Endodermal cell (in vitro differentiated cells): ENCODE measurements at regions not wholly inside any gene's neighbourhood (a gene's known extent, or its start where the extent isn't known, plus 50 kb on each side); places are given as distances from the start of the nearest gene placed in this dataset.
"Not testable (repeated sequence)": the region's sequence is repeated elsewhere in the genome, so short reads cannot be mapped to it uniquely, and the experiment has no call there.

ENCODE experiments used
- DNase-seq: peaks from one replicate; pipeline ENCODE4 v3.0.0-alpha.2; 2017
- H3K27ac ChIP-seq: 2 replicates; pipeline ENCODE4 v1.5.1; 2013; ENCODE audit warnings: mild to moderate bottlenecking, low read depth, low read length, moderate library complexity
- H3K27me3 ChIP-seq: 2 replicates; pipeline ENCODE4 v1.6.1; 2013; ENCODE audit warnings: mild to moderate bottlenecking, low read length, moderate library complexity; ENCODE audit not compliant: insufficient read depth, control insufficient read depth, poor library complexity, severe bottlenecking
- H3K36me3 ChIP-seq: 2 replicates; pipeline ENCODE4 v1.7.0; 2013; ENCODE audit warnings: mild to moderate bottlenecking, low read length, moderate library complexity; ENCODE audit not compliant: control insufficient read depth, insufficient read depth
- H3K4me1 ChIP-seq: one replicate; pipeline ENCODE4 v1.7.0; 2013; ENCODE audit warnings: low read length; ENCODE audit not compliant: control insufficient read depth, insufficient read depth
- H3K4me3 ChIP-seq: 2 replicates; pipeline ENCODE4 v1.5.1; 2013; ENCODE audit warnings: mild to moderate bottlenecking, low read length, moderate library complexity
- H3K9ac ChIP-seq: 2 replicates; pipeline ENCODE4 v1.6.1; 2013; ENCODE audit warnings: mild to moderate bottlenecking, low read length, moderate library complexity; ENCODE audit not compliant: poor library complexity, severe bottlenecking; ENCODE audit errors: extremely low read depth
- H3K9me3 ChIP-seq: 2 replicates; pipeline ENCODE4 v1.6.1; 2013; ENCODE audit warnings: mild to moderate bottlenecking, low read length, moderate library complexity; ENCODE audit not compliant: control insufficient read depth
- H3K27ac Mint-ChIP-seq: 2 replicates; pipeline ENCODE4 v1.8.0; 2020; ENCODE audit warnings: mixed read lengths
- H3K27me3 Mint-ChIP-seq: 2 replicates; pipeline ENCODE4 v1.8.0; 2021; ENCODE audit warnings: mild to moderate bottlenecking, mixed read lengths; ENCODE audit not compliant: insufficient read depth
- H3K36me3 Mint-ChIP-seq: 2 replicates; pipeline ENCODE4 v1.8.0; 2020; ENCODE audit warnings: low read depth, mixed read lengths
- H3K4me1 Mint-ChIP-seq: 2 replicates; pipeline ENCODE4 v1.8.0; 2020; ENCODE audit warnings: mixed read lengths
- H3K4me3 Mint-ChIP-seq: 2 replicates; pipeline ENCODE4 v1.8.0; 2020; ENCODE audit warnings: mild to moderate bottlenecking, moderate library complexity, mixed read lengths
- H3K9me3 Mint-ChIP-seq: 2 replicates; pipeline ENCODE4 v1.8.0; 2020; ENCODE audit warnings: mild to moderate bottlenecking, mixed read lengths
- CTCF ChIP-seq: fragments of 200-600 bp; sonication (generic); conservative IDR thresholded peaks from 2 replicates; pipeline ENCODE4 v1.5.0; 2021; ENCODE audit warnings: antibody characterized with exemption, mild to moderate bottlenecking
- WGBS, 2 experiments: methylation state at CpG; one replicate each; pipeline versions ENCODE4 v1.1.5 to v1.1.7; 2013; ENCODE audit warnings: missing lambda C conversion rate in 2 of 2, mixed read lengths in 1 of 2; ENCODE audit not compliant: insufficient coverage in 1 of 2, insufficient read length in 1 of 2; 5-methylcytosine and 5-hydroxymethylcytosine counted together

- Histone ChIP-seq H3K27me3 (no peaks in the 10 kb centered on the region), H3K9ac (no peak overlapping the region), H3K4me3 (no peak overlapping the region), H3K9me3 (peaks cover 3% of the 10 kb centered on the region), H3K36me3 (no peaks in the 10 kb centered on the region), H3K4me1 (no peaks in the 10 kb centered on the region), H3K27ac (no peak overlapping the region)
- Mint-ChIP-seq H3K4me3 (no peak overlapping the region), H3K9me3 (peaks cover 54% of the 10 kb centered on the region), H3K36me3 (no peaks in the 10 kb centered on the region), H3K4me1 (no peaks in the 10 kb centered on the region), H3K27ac (no peak overlapping the region), H3K27me3 (no peaks in the 10 kb centered on the region)
- peak; percentile 69 for TF ChIP-seq CTCF
- WGBS, 2 experiments = 80% methylated on average over 1 of the region's 1 CpG; no CpG with 5 or more reads in 1 of the 2 experiments
- DNase-seq = peak; percentile 50
Observed at GRCh38 chrX:42290608-42291007, 367.3 kb upstream of the CASK start.

- Histone ChIP-seq H3K9ac (no peak overlapping the region), H3K4me3 (no peak overlapping the region), H3K9me3 (peaks cover 3% of the 10 kb centered on the region), H3K27me3 (no peaks in the 10 kb centered on the region), H3K4me1 (no peaks in the 10 kb centered on the region), H3K27ac (no peak overlapping the region), H3K36me3 (no peaks in the 10 kb centered on the region)
- Mint-ChIP-seq H3K4me1 (no peaks in the 10 kb centered on the region), H3K36me3 (no peaks in the 10 kb centered on the region), H3K9me3 (peaks cover 50% of the 10 kb centered on the region), H3K4me3 (no peak overlapping the region), H3K27ac (no peak overlapping the region), H3K27me3 (no peaks in the 10 kb centered on the region)
- whole genome bisulfite sequencing, 2 experiments = 88% methylated on average over 3 of the region's 3 CpGs; no CpG with 5 or more reads in 1 of the 2 experiments
- no peak for TF ChIP-seq CTCF
- DNase-seq = no peak
Observed at GRCh38 chrX:42289492-42290385, 366.4 kb upstream of the CASK start.

- not testable (repeated sequence) for DNase-seq, H3K4me1 ChIP-seq, H3K4me3 ChIP-seq, H3K27me3 Mint-ChIP-seq, H3K36me3 Mint-ChIP-seq, H3K27ac ChIP-seq, H3K27ac Mint-ChIP-seq, H3K36me3 ChIP-seq, H3K9me3 ChIP-seq, H3K4me1 Mint-ChIP-seq, H3K9ac ChIP-seq, H3K27me3 ChIP-seq, H3K4me3 Mint-ChIP-seq
- peaks cover 59% of the 10 kb centered on the region for H3K9me3 Mint-ChIP-seq
- 90% methylated on average over 10 of the region's 28 CpGs; no CpG with 5 or more reads in 1 of the 2 experiments for WGBS, 2 experiments
Observed at GRCh38 chrX:42285681-42286080, 362.3 kb upstream of the CASK start.
